ENCODE measurements at regions not wholly inside any gene's neighbourhood (a gene's known extent, or its start where the extent isn't known, plus 50 kb on each side); places are given as distances from the start of the nearest gene placed in this dataset.

DNA sequence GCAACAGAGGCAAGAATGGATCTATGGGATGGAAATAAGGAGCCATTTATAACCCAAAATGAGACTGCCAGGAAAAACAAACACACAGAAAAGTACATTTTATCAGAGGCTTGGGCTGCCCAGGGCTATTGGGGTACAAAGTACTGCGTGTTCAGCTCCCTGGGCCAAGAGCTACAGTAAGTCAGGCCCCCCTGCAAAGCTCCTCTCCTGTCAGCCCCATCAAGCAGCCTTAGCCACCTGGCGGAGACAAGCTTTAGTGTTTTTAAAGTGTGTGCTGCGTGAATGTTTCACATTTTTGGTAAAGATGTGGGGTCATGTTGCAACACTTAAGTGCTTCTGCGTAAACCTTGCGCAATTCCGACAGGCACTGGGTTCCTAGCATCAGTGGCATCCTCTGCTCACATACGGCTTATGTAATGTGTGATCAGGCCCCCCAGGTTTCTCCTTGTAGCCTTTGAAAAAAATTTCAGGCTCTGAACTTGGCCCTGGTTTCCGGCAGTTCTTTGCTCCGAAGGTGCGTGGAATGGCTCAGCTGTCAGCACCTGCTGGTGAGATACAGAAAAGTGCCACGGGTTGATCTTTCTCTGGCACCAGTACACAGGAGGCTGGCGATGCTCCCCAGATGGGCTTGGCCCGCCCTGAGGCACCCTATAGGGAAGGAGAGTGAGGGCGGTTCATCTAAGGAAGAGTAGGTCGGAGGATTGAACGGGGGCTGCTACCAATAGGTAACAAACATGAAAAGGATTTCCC, 198.7 kb upstream of the EEA1 start:
- TF ChIP-seq, protein P1, sequence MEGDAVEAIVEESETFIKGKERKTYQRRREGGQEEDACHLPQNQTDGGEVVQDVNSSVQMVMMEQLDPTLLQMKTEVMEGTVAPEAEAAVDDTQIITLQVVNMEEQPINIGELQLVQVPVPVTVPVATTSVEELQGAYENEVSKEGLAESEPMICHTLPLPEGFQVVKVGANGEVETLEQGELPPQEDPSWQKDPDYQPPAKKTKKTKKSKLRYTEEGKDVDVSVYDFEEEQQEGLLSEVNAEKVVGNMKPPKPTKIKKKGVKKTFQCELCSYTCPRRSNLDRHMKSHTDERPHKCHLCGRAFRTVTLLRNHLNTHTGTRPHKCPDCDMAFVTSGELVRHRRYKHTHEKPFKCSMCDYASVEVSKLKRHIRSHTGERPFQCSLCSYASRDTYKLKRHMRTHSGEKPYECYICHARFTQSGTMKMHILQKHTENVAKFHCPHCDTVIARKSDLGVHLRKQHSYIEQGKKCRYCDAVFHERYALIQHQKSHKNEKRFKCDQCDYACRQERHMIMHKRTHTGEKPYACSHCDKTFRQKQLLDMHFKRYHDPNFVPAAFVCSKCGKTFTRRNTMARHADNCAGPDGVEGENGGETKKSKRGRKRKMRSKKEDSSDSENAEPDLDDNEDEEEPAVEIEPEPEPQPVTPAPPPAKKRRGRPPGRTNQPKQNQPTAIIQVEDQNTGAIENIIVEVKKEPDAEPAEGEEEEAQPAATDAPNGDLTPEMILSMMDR (IDR thresholded peaks at IDR 0.05): peak; percentile 22
- peak overlapping the region; percentile 11 for H3K4me3 ChIP-seq
- peak; percentile 92 for DNase-seq (ENCODE audit: low spot score)
- H3K27ac ChIP-seq: peak overlapping the region; percentile 89 to 91

DNA sequence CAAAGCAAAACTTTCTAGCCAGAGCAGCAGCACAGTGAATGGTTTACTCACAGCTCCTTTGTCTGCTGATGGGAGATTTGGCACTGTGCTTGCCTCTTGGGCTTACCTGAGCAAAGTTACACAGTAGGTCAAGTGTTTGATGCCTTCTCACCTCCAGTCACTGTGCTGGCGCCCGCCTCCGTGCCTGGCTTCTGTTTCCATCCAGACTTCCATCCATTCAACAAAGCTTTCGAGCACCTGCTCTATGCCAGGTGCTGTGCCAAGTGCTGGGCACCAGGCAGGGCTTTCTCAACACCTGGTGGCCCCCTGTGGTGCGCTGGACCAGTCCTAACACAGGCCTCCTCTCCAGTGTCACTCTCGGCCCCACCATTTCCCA, 199.2 kb upstream of the EEA1 start:
- Histone ChIP-seq H3K4me3 (peak overlapping the region; percentile 11), H3K27ac (peak overlapping the region; percentile 89 to 91)
- DNase-seq (ENCODE audit: low spot score): no peak
- TF ChIP-seq, protein P1 (IDR thresholded peaks at IDR 0.05): no peak

DNA sequence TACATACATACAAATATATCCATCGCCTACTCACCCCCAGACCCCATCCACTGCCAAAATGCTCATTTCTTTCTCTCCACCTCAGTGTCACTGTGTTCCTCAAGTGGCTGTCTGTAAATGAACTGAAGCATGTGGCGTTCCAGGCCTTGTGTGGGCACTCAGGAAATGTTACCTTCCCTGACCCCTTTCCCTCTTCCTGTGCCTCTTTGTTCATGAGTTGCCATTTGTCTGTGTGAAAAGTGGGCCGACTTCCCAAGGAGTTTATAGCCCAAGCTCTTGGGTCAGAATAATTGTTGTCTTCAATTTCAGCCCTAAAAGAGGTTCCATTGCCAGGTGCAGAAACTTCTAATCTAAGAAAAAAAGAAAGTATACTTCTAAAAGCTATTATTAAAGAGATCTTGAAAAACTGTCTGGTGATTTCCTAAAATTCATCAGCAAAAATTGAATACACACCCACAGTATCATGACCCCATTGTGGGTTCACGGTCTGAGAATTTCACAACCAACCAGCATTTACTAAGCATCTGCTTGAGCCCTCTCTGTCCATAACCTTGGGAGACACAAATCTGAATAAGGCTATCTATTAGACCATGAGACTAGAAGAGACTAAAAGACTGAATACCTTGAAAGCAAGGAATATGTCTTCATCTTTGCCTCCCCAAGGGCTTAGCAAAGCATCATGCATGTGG, 201.4 kb upstream of the EEA1 start:
- DNase-seq (ENCODE audit: low spot score): no peak
- Histone ChIP-seq H3K4me3 (no peak overlapping the region), H3K27ac (no peak overlapping the region)
- TF ChIP-seq, protein P1 (IDR thresholded peaks at IDR 0.05): no peak

DNA sequence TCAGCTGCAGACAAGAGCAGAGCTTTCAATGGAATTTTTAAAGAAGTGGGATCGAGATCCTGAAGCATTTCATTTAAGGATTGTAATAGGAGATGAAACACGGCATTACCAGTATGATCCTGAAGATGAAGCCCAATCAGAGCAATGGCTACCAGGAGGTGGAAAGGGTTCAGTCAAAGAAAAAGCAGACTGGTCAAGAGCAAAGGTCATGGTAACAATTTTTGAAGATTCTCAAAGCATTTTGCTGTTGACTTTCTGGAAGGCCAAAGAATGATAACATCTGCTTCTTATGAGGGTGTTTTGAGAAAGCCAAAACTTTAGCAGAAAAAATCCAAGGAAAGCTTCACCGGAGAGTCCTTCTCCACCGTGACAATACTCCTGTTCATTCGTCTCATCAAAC, 204.3 kb upstream of the EEA1 start:
- H3K27ac ChIP-seq: no peak overlapping the region
- DNase-seq (ENCODE audit: low spot score): no peak

DNA sequence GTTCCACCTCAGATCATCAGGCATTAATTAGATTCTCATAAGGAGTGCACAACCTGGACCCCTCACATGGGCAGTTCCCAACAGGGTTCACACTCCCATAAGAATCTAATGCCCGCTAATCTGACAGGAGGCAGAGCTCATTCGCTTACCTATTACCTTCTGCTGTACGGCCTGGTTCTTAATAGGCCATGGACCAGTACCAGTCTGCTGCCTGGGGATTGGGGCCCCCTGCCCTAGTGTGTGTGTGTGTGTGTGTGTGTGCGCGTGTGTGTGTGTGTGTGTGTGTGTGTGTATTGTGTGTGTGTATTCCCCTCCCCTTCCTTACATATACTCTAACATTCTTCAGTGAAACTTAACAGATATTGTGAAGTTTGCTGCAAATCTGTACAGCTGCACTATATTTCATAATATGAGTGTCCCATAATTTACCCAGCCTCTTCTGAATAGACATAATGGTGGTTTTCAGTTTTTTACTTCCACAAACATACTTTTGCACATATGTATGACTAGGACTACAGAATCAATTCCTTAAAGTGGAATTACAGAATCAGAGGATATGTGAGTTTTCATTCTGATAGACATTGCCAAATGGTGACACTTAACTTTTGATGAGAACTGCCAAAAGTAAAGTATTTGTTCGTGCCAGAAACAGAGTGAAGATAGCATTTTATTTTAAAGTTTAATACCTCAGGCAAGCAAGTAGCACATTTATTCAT, 205.2 kb upstream of the EEA1 start:
- no peak overlapping the region for H3K27ac ChIP-seq
- no peak for DNase-seq (ENCODE audit: low spot score)
- TF ChIP-seq, protein P1 (IDR thresholded peaks at IDR 0.05): no peak
- no peak overlapping the region for H3K4me3 ChIP-seq

More for the DNA sequence above, 204.3 kb upstream of the EEA1 start:
- H3K4me3 ChIP-seq: no peak overlapping the region
- TF ChIP-seq, protein P1 (IDR thresholded peaks at IDR 0.05): no peak

DNA sequence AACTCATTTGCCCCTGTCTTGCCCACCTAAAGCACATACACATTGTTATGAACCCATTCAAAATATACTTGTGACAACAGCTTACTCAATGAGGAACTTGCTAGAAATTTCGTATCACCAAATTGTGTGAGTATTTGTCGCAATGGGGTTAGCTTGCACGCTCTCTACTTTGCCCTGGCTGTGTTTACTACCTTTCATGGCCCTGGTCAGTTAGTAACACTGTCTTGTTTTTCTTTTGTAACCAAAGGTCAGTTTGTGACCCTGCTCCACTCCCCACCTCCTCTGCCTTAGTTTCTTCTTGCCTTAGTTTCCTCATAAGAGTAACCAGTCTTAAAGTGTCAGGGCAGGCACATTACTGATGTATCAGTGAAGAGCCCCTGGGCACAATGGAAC, 205.8 kb upstream of the EEA1 start:
- TF ChIP-seq, protein P1 (IDR thresholded peaks at IDR 0.05): no peak
- no peak overlapping the region for H3K27ac ChIP-seq
- H3K4me3 ChIP-seq: no peak overlapping the region
- DNase-seq (ENCODE audit: low spot score): no peak
